H1 (cell line): ENCODE measurements at regions not wholly inside any gene's neighbourhood (a gene's known extent, or its start where the extent isn't known, plus 50 kb on each side); places are given as distances from the start of the nearest gene placed in this dataset.
A peak's percentile ranks its signal among the peaks of the same experiment; 100 is the strongest.

Experiments
- CTCF ChIA-PET: fragments of 300-600 bp; sonication (Branson Sonifier 250); formaldehyde crosslinking; loops from one replicate; lab custom pipeline; 2021; ENCODE audit not compliant: partially characterized antibody; lab: Charles Lee
- POLR2A ChIA-PET: fragments of 300-600 bp; sonication (Branson Sonifier 250); formaldehyde crosslinking; loops from one replicate; lab custom pipeline; 2021; ENCODE audit warnings: inconsistent platforms; ENCODE audit not compliant: partially characterized antibody; lab: Charles Lee
- DNase-seq, 2 experiments: peaks; one replicate each; pipeline versions ENCODE4 v3.0.0 to v3.0.0-alpha.2; 2010 to 2022; ENCODE audit warnings: low spot score in 2 of 2, low read depth in 1 of 2, mixed read lengths in 1 of 2
- FAIRE-seq: peaks from 2 replicates; lab custom pipeline; 2011; peaks lifted over from hg19 to GRCh38; lab: Jason Lieb, UNC
- H2AFZ ChIP-seq: 2 replicates; pipeline ENCODE4 v1.8.1; 2012; ENCODE audit warnings: low read length, inconsistent platforms
- H2AK5ac ChIP-seq: 2 replicates; pipeline ENCODE4 v1.6.1; 2013; ENCODE audit warnings: low read depth, low read length
- H2BK120ac ChIP-seq: replicated peaks from 2 replicates; pipeline ENCODE3; 2013; ENCODE audit warnings: low read depth, low read length, inconsistent platforms
- H2BK12ac ChIP-seq: 2 replicates; pipeline ENCODE4 v1.6.1; 2013; ENCODE audit warnings: low read depth, low read length
- H2BK15ac ChIP-seq: 2 replicates; pipeline ENCODE4 v1.6.1; 2013; ENCODE audit warnings: low read length
- H2BK20ac ChIP-seq: 2 replicates; pipeline ENCODE4 v1.6.1; 2013; ENCODE audit warnings: low read length
- H2BK5ac ChIP-seq: 2 replicates; pipeline ENCODE4 v1.6.1; 2013; ENCODE audit warnings: low read depth, low read length
- H3K14ac ChIP-seq: 2 replicates; pipeline ENCODE4 v1.6.1; 2013; ENCODE audit warnings: inconsistent platforms; ENCODE audit not compliant: insufficient read length
- H3K18ac ChIP-seq: 2 replicates; pipeline ENCODE4 v1.6.1; 2013; ENCODE audit warnings: low read length; ENCODE audit errors: extremely low read depth
- H3K23ac ChIP-seq: 2 replicates; pipeline ENCODE4 v1.6.1; 2013; ENCODE audit warnings: inconsistent platforms; ENCODE audit not compliant: insufficient read length
- H3K23me2 ChIP-seq: 2 replicates; pipeline ENCODE4 v1.6.1; 2013; ENCODE audit warnings: low read depth, low read length
- H3K27ac ChIP-seq: 2 replicates; pipeline ENCODE4 v1.6.1; 2011; ENCODE audit warnings: low read depth, low read length, inconsistent platforms
- H3K27me3 ChIP-seq, 4 experiments: replicated peaks in 1 of 4; 1 replicate in 1 of 4; 2 replicates in 3 of 4; pipeline versions ENCODE4 v1.6.1 to v1.8.1; 2011 to 2013; ENCODE audit warnings: low read length in 3 of 4, mild to moderate bottlenecking in 3 of 4, inconsistent platforms in 2 of 4, mixed read lengths in 2 of 4, moderate library complexity in 1 of 4; ENCODE audit not compliant: control insufficient read depth in 3 of 4, insufficient read depth in 3 of 4; ENCODE audit errors: extremely low read depth in 1 of 4
- H3K36me3 ChIP-seq, 4 experiments: 2 replicates each; pipeline versions ENCODE4 v1.6.1 to v1.8.1; 2011 to 2013; ENCODE audit warnings: mild to moderate bottlenecking in 4 of 4, low read length in 3 of 4, moderate library complexity in 2 of 4, control low read depth in 1 of 4, inconsistent platforms in 1 of 4; ENCODE audit not compliant: insufficient read depth in 4 of 4, control insufficient read depth in 2 of 4
- H3K4ac ChIP-seq: replicated peaks from 2 replicates; pipeline ENCODE3; 2013; ENCODE audit warnings: low read length, low read depth, mixed read lengths, inconsistent platforms; ENCODE audit not compliant: insufficient read length
- H3K4me1 ChIP-seq, 4 experiments: replicated peaks in 1 of 4; 1 replicate in 1 of 4; 2 replicates in 3 of 4; pipeline versions ENCODE4 v1.6.1 to v1.8.1; 2011 to 2013; ENCODE audit warnings: low read length in 3 of 4, inconsistent platforms in 2 of 4, mixed read lengths in 1 of 4; ENCODE audit not compliant: insufficient read depth in 4 of 4, control insufficient read depth in 3 of 4
- H3K4me2 ChIP-seq, 2 experiments: 2 replicates each; pipeline versions ENCODE4 v1.6.1 to v1.8.1; 2011 to 2013; ENCODE audit warnings: low read depth in 2 of 2, low read length in 2 of 2, control low read depth in 1 of 2, inconsistent platforms in 1 of 2, mild to moderate bottlenecking in 1 of 2; ENCODE audit not compliant: insufficient read depth in 1 of 2
- H3K4me3 ChIP-seq, 4 experiments: fragments of 200-600, 300-600 bp in 1 of 4; sonication (generic), shearing (Covaris generic), sonication (Bioruptor Twin) in 1 of 4; 2 replicates each; pipeline versions ENCODE4 v1.5.1 to v1.8.1; 2011 to 2016; ENCODE audit warnings: low read length in 4 of 4, low read depth in 3 of 4, control low read depth in 2 of 4, inconsistent platforms in 2 of 4, mild to moderate bottlenecking in 2 of 4, mixed read lengths in 1 of 4, moderate library complexity in 1 of 4; ENCODE audit not compliant: insufficient read depth in 2 of 4; ENCODE audit errors: extremely low read depth in 1 of 4
- H3K56ac ChIP-seq: replicated peaks from 2 replicates; pipeline ENCODE3; 2013; ENCODE audit warnings: low read depth, mild to moderate bottlenecking, mixed read lengths, low read length, inconsistent platforms; ENCODE audit not compliant: insufficient read length
- H3K79me1 ChIP-seq: 2 replicates; pipeline ENCODE4 v1.6.1; 2013; ENCODE audit warnings: low read depth, low read length, control low read depth
- H3K79me2 ChIP-seq, 2 experiments: 2 replicates each; pipeline versions ENCODE4 v1.6.1 to v1.8.1; 2012 to 2013; ENCODE audit warnings: low read length in 2 of 2, mild to moderate bottlenecking in 2 of 2, inconsistent platforms in 1 of 2; ENCODE audit not compliant: insufficient read depth in 2 of 2, control insufficient read depth in 1 of 2
- H3K9ac ChIP-seq, 4 experiments: replicated peaks in 1 of 4; 1 replicate in 1 of 4; 2 replicates in 3 of 4; pipeline versions ENCODE4 v1.6.1 to v1.8.1; 2011 to 2013; ENCODE audit warnings: low read depth in 3 of 4, low read length in 3 of 4, control low read depth in 2 of 4, mild to moderate bottlenecking in 2 of 4, moderate library complexity in 2 of 4, inconsistent platforms in 1 of 4; ENCODE audit errors: extremely low read depth in 1 of 4
- H3K9me3 ChIP-seq, 2 experiments: 2 replicates each; pipeline versions ENCODE4 v1.6.1 to v1.8.1; 2012 to 2013; ENCODE audit warnings: mild to moderate bottlenecking in 2 of 2, moderate library complexity in 2 of 2, control low read depth in 1 of 2, inconsistent platforms in 1 of 2, low read depth in 1 of 2, low read length in 1 of 2, mixed read lengths in 1 of 2; ENCODE audit not compliant: insufficient read depth in 2 of 2
- H4K20me1 ChIP-seq, 2 experiments: replicated peaks in 1 of 2; 2 replicates each; pipeline versions ENCODE3 to v1.8.1; 2011 to 2013; ENCODE audit warnings: inconsistent platforms in 2 of 2, low read length in 2 of 2, mild to moderate bottlenecking in 1 of 2; ENCODE audit not compliant: insufficient read depth in 2 of 2, control insufficient read depth in 1 of 2
- H4K5ac ChIP-seq: 2 replicates; pipeline ENCODE4 v1.6.1; 2013; ENCODE audit warnings: low read length, low read depth, mixed read lengths, inconsistent platforms; ENCODE audit not compliant: insufficient read length
- H4K8ac ChIP-seq: 2 replicates; pipeline ENCODE4 v1.8.0; 2013; ENCODE audit warnings: mild to moderate bottlenecking, moderate library complexity, low read length, inconsistent platforms; ENCODE audit not compliant: insufficient read depth; ENCODE audit errors: extremely low read depth
- H4K91ac ChIP-seq: replicated peaks from 2 replicates; pipeline ENCODE3; 2013; ENCODE audit warnings: low read length, mixed read lengths, inconsistent platforms; ENCODE audit not compliant: insufficient read length
- BACH1 ChIP-seq: IDR thresholded peaks from 2 replicates; pipeline ENCODE4 v1.6.1; 2012; ENCODE audit warnings: low read length, improper control_type of control experiment
- BCL11A ChIP-seq, 2 experiments: IDR thresholded peaks; one replicate each; pipeline ENCODE4 v1.6.1; 2011; ENCODE audit warnings: low read depth in 2 of 2, low read length in 2 of 2, mild to moderate bottlenecking in 2 of 2
- CEBPB ChIP-seq: IDR thresholded peaks from 2 replicates; pipeline ENCODE4 v1.6.1; 2012; ENCODE audit warnings: low read depth, low read length
- CTBP2 ChIP-seq: IDR thresholded peaks from 2 replicates; pipeline ENCODE4 v1.7.0; 2011; ENCODE audit warnings: borderline replicate concordance, mild to moderate bottlenecking, moderate library complexity, mixed read lengths, low read length; ENCODE audit not compliant: insufficient read depth, insufficient read length
- E2F6 ChIP-seq: IDR thresholded peaks from 2 replicates; pipeline ENCODE4 v1.6.1; 2012; ENCODE audit warnings: inconsistent platforms
- EGR1 ChIP-seq: IDR thresholded peaks from 2 replicates; pipeline ENCODE4 v1.6.1; 2011; ENCODE audit warnings: low read depth, low read length, borderline replicate concordance
- KDM1A ChIP-seq: fragments of 200-600, 300-600 bp; sonication (generic); IDR thresholded peaks from 2 replicates; pipeline ENCODE4 v1.7.1; 2016; ENCODE audit warnings: mild to moderate bottlenecking, low read length, borderline replicate concordance
- PHF8 ChIP-seq: fragments of 200-600 bp; sonication (generic); conservative IDR thresholded peaks from 2 replicates; pipeline ENCODE4 v1.7.1; 2012; ENCODE audit warnings: low read depth, mild to moderate bottlenecking, inconsistent platforms, low read length, moderate library complexity
- POLR2AphosphoS5 ChIP-seq: IDR thresholded peaks from 2 replicates; pipeline ENCODE4 v1.6.1; 2011; ENCODE audit warnings: low read depth, low read length
- RNF2 ChIP-seq: fragments of 200-900, 300-1000 bp; sonication (generic); IDR thresholded peaks from 2 replicates; pipeline ENCODE4 v1.7.1; 2016; ENCODE audit warnings: borderline replicate concordance, low read depth, mild to moderate bottlenecking, antibody characterized with exemption, low read length; ENCODE audit not compliant: poor library complexity, severe bottlenecking; ENCODE audit errors: missing control alignments
- SP1 ChIP-seq: IDR thresholded peaks from 2 replicates; pipeline ENCODE4 v1.6.1; 2011; ENCODE audit warnings: low read depth, low read length
- SP4 ChIP-seq: IDR thresholded peaks from 2 replicates; pipeline ENCODE4 v1.6.1; 2012; ENCODE audit warnings: low read length, inconsistent platforms
- ZNF274 ChIP-seq: IDR thresholded peaks from 2 replicates; pipeline ENCODE4 v1.7.0; 2012; ENCODE audit warnings: low read length, borderline replicate concordance; ENCODE audit errors: extremely low read depth
- WGBS, 2 experiments: shearing (Covaris generic) in 1 of 2; methylation state at CpG; one replicate each; pipeline versions ENCODE4 v1.1.6 to v1.1.7; 2013 to 2015; ENCODE audit warnings: low lambda C conversion rate in 2 of 2, mixed read lengths in 2 of 2, inconsistent platforms in 1 of 2, low coverage in 1 of 2, missing lambda C conversion rate in 1 of 2; ENCODE audit not compliant: insufficient replicate concordance in 2 of 2, insufficient coverage in 1 of 2, insufficient read length in 1 of 2; ENCODE audit errors: extremely low coverage in 1 of 2, missing lambda C conversion rate in 1 of 2; 5-methylcytosine and 5-hydroxymethylcytosine counted together

- POLR2A ChIA-PET, result interaction anchor here (0.6 kb wide), 1 partner anchor 670 kb away, joined by 3 read pairs; no protein-coding TSS in a partner anchor
- Histone ChIP-seq H4K8ac (no peak overlapping the region), H3K4me3 (no peak overlapping the region), H2AK5ac (0 out of 2 replicates have a peak overlapping the region, but pooled peaks have one; percentile 10), H3K4me1 (peaks cover 0 to 8% (median 1%) of the 10 kb centered on the region in 4 experiments; a peak in 2 of 7 replicates), H2BK120ac (no peak overlapping the region), H3K27me3 (no peaks in the 10 kb centered on the region), H2AFZ (no peak overlapping the region), H4K20me1 (no peaks in the 10 kb centered on the region), H3K9me3 (peaks cover 0 to 2% of the 10 kb centered on the region in 2 experiments; a peak in 1 of 4 replicates), H3K9ac (no peak overlapping the region), H3K79me1 (no peaks in the 10 kb centered on the region), H3K56ac (no peak overlapping the region), H3K36me3 (no peaks in the 10 kb centered on the region), H3K23me2 (no peaks in the 10 kb centered on the region), H2BK12ac (no peak overlapping the region), H3K79me2 (no peaks in the 10 kb centered on the region), H3K14ac (no peak overlapping the region), H4K5ac (no peak overlapping the region), H4K91ac (no peak overlapping the region)
- no peak for FAIRE-seq
- WGBS, 2 experiments, result 96% methylated on average over 5 of the region's 5 CpGs; no CpG with 5 or more reads in 1 of the 2 experiments
- TF ChIP-seq BACH1 (no peak), CEBPB (no peak), EGR1 (no peak), SP4 (no peak), BCL11A (IDR thresholded peaks at IDR 0.05; ENCODE audit: low read depth in 2 of 2, low read length in 2 of 2) (no peak), SP1 (no peak), KDM1A (no peak), E2F6 (no peak), RNF2 (no peak), ZNF274 (no peak), CTBP2 (no peak), PHF8 (no peak), POLR2AphosphoS5 (no peak)
- TF ChIP-seq, all 59 proteins: peak for 0
- no peak overlapping the region for H3K4me2 ChIP-seq
- no peak overlapping the region for H3K23ac ChIP-seq
- DNase-seq, result peak in 1 of 2 experiments; percentile 19
- H3K4ac ChIP-seq, result no peak overlapping the region
- CTCF ChIA-PET, result interaction anchor here (1.8 kb wide), 1 partner anchor 227 kb away, joined by 5 read pairs; no protein-coding TSS in a partner anchor
- H2BK15ac ChIP-seq, result no peak overlapping the region
- H2BK20ac ChIP-seq, result no peak overlapping the region
- no peak overlapping the region for H2BK5ac ChIP-seq
- H3K27ac ChIP-seq, result no peak overlapping the region
- no peak overlapping the region for H3K18ac ChIP-seq
These were observed 127.6 kb upstream of the NPAS2 start for GRCh38 chr2:100692381-100692780.
